Activated B cell treated with CpG ODN at 0.5 μM for 24 hours (primary cell): ENCODE measurements at regions not wholly inside any gene's neighbourhood (a gene's known extent, or its start where the extent isn't known, plus 50 kb on each side); places are given as distances from the start of the nearest gene placed in this dataset.

Experiments used
- ATAC-seq: fragments of 200-7000 bp; cut with Tn5 transposase; one replicate; pipeline ENCODE4 v1.10.0; 2021; ENCODE audit warnings: low read depth, mild to moderate bottlenecking, moderate library complexity
- CTCF ChIA-PET: fragments of 350-600 bp; sonication (Branson Sonifier 250); formaldehyde crosslinking; loops from one replicate; lab custom pipeline; 2021; ENCODE audit warnings: antibody characterized with exemption; lab: Charles Lee
- POLR2A ChIA-PET: fragments of 350-600 bp; sonication (Branson Sonifier 250); formaldehyde crosslinking; loops from one replicate; lab custom pipeline; 2021; ENCODE audit warnings: antibody characterized with exemption; lab: Charles Lee
- DNase-seq: peaks from one replicate; pipeline ENCODE4 v3.0.0; 2022
- H3K27ac Mint-ChIP-seq: one replicate; pipeline ENCODE4 v1.8.0; 2020; ENCODE audit warnings: mixed read lengths
- H3K27me3 Mint-ChIP-seq: one replicate; pipeline ENCODE4 v1.8.0; 2021; ENCODE audit warnings: mixed read lengths
- H3K36me3 Mint-ChIP-seq: one replicate; pipeline ENCODE4 v1.8.0; 2021; ENCODE audit warnings: low read depth, mixed read lengths
- H3K4me1 Mint-ChIP-seq: one replicate; pipeline ENCODE4 v1.8.0; 2021; ENCODE audit warnings: mixed read lengths
- H3K4me3 Mint-ChIP-seq: one replicate; pipeline ENCODE4 v1.8.0; 2020; ENCODE audit warnings: mild to moderate bottlenecking, mixed read lengths
- H3K9me3 Mint-ChIP-seq: one replicate; pipeline ENCODE4 v1.8.0; 2020; ENCODE audit warnings: mixed read lengths
- CTCF ChIP-seq: fragments of 200-600 bp; IDR thresholded peaks from one replicate; pipeline ENCODE4 v1.8.0; 2022; ENCODE audit warnings: antibody characterized with exemption, mild to moderate bottlenecking
- intact Hi-C: fragments of 100-400 bp; cut with micrococcal nuclease; formaldehyde crosslinking; loops from one replicate; pipeline ENCODE4 v1.15.1; 2024

- ChIA-PET CTCF (no interaction called here), POLR2A (no interaction called here)
- Mint-ChIP-seq H3K4me1 (no peaks in the 10 kb centered on the region), H3K9me3 (peaks cover 10% of the 10 kb centered on the region), H3K27me3 (peaks cover 2% of the 10 kb centered on the region), H3K27ac (no peak overlapping the region), H3K36me3 (no peaks in the 10 kb centered on the region), H3K4me3 (no peak overlapping the region)
- DNase-seq (no peak), ATAC-seq (no peak)
- no peak for TF ChIP-seq CTCF
- intact Hi-C loops, result no loop called here
These were observed 214.4 kb downstream of the TBX5 start for GRCh38 chr12:114191581-114191980.

DNA sequence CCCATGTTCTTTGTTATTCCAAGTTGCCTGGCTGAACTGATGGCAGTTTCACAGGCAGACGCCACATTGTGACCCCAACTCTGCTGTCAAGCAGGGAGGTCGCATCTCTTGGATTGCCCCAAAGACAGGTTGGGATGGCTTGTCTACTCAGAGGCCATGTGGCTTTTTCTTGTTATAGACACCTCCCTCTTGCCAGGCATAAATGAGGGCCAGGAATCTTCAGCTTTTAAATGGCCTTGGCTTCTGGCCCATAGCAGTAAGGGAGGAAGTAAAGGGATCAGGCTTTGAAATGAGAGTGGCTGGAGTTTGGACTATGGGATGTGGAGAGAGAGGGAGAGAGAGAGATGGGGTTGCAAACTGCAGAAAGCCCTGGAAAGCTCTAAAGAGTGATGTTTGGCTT, 215.0 kb downstream of the TBX5 start:
- ChIA-PET POLR2A (no interaction called here), CTCF (no interaction called here)
- no peak for TF ChIP-seq CTCF
- Mint-ChIP-seq H3K36me3 (no peaks in the 10 kb centered on the region), H3K27me3 (peaks cover 2% of the 10 kb centered on the region), H3K27ac (no peak overlapping the region), H3K4me1 (no peaks in the 10 kb centered on the region), H3K4me3 (no peak overlapping the region), H3K9me3 (peaks cover 10% of the 10 kb centered on the region)
- intact Hi-C loops, result no loop called here
- ATAC-seq, result no peak
- no peak for DNase-seq

DNA sequence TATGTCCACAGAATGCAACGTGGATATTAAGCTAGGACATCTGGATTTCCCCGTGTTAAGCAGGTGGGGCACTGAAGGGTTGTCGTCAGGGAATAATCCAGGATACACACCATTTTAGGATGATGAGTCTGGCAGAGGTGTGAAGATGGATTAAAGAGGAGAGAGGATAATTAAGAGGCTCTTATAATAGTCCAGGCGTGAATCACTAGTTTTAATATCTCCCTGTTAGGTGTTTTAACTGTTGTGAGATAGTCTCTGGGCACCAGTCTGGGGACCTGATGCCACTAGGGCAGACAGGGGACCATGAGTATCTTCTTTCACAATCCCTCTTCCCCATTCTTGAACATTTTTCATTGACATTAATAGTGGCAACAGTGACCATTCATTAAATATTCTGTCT, 216.7 kb downstream of the TBX5 start:
- peaks cover 10% of the 10 kb centered on the region for H3K9me3 Mint-ChIP-seq
- ChIA-PET POLR2A (no interaction called here), CTCF (no interaction called here)
- no peaks in the 10 kb centered on the region for H3K4me1 Mint-ChIP-seq
- ATAC-seq (no peak), DNase-seq (no peak)
- H3K27me3 Mint-ChIP-seq, result peaks cover 2% of the 10 kb centered on the region
- no peaks in the 10 kb centered on the region for H3K36me3 Mint-ChIP-seq
- H3K27ac Mint-ChIP-seq, result no peak overlapping the region
- no peak for TF ChIP-seq CTCF
- intact Hi-C loops, result no loop called here
- H3K4me3 Mint-ChIP-seq, result no peak overlapping the region

DNA sequence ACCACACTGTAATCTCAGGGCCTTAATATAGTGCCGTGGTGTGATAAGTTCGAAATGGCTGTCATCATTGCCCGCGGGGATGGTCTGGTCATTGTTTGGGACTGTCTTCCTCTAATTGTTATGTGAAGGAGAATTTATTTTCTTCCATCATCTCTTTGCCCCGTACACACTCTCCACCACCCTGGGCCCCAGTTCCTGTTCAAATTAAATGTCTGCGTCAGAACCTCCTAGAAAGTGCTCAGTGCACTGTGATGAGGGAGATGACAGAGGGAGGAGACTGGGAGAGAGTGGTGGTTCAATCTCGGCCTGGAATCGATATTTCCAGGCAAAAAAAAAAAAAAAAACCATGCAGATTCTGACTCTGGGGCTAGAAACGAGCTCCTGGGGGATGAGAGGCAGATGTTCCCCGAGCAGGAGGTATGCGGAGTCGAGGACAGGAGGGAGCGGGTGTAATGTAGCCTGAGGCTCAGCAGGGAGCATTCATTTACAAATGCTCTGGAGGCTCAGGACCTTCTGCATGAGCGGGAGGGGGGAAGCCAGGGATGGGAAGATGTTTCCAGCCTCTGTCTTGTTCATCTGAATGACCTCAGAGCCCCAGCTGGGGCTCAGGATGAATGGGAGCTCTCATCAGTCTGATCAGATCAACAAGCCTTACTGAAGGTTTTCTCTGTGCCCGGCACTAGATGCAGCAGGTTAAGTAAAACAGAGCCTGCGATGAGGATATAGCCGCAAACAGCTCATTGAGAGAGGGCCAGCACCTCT, 219.5 kb downstream of the TBX5 start:
- Mint-ChIP-seq H3K27ac (no peak overlapping the region), H3K36me3 (no peaks in the 10 kb centered on the region), H3K27me3 (no peaks in the 10 kb centered on the region), H3K4me3 (no peak overlapping the region), H3K9me3 (peaks cover 10% of the 10 kb centered on the region), H3K4me1 (no peaks in the 10 kb centered on the region)
- TF ChIP-seq CTCF, result no peak
- intact Hi-C loops, result no loop called here
- CTCF ChIA-PET, result no interaction called here
- no peak for DNase-seq
- ATAC-seq, result no peak
- POLR2A ChIA-PET, result no interaction called here

DNA sequence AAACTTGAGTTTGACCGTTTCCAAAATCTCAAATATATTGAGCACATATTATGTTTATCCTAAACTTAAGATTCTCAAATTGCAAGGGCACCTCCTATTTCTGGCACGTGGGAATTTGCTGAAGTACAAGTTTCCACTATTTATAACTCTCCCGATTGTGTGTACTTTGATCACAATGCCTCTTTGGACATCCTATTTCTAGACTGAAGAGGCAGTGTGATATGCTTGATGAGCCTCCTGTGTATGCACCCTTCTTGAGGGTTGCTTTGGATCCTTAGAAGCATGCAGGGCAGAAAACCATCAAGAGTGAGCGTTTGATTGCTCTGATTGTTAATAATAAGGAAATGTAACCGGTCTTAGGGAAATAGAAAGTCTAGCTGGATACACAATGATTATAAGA, 218.9 kb upstream of the RBM19 start:
- no peaks in the 10 kb centered on the region for H3K36me3 Mint-ChIP-seq
- no peaks in the 10 kb centered on the region for H3K27me3 Mint-ChIP-seq
- no peak for TF ChIP-seq CTCF
- DNase-seq (no peak), ATAC-seq (no peak)
- peaks cover 6% of the 10 kb centered on the region for H3K9me3 Mint-ChIP-seq
- ChIA-PET POLR2A (no interaction called here), CTCF (no interaction called here)
- no peak overlapping the region for H3K4me3 Mint-ChIP-seq
- H3K27ac Mint-ChIP-seq, result no peak overlapping the region
- H3K4me1 Mint-ChIP-seq, result no peaks in the 10 kb centered on the region
- intact Hi-C loops, result no loop called here
